Stimulated activated CD8-positive, alpha-beta memory T cell treated with anti-CD3 and anti-CD28 coated beads, Interleukin-7, amount 100 ng/mL, for 4 hours (primary cell): ENCODE measurements at regions not wholly inside any gene's neighbourhood (a gene's known extent, or its start where the extent isn't known, plus 50 kb on each side); places are given as distances from the start of the nearest gene placed in this dataset.

Experiments used
- DNase-seq, 2 donors: peaks; one replicate each; pipeline ENCODE4 v3.0.0-alpha.2; 2020; ENCODE audit warnings: low read depth in 2 of 2

DNA sequence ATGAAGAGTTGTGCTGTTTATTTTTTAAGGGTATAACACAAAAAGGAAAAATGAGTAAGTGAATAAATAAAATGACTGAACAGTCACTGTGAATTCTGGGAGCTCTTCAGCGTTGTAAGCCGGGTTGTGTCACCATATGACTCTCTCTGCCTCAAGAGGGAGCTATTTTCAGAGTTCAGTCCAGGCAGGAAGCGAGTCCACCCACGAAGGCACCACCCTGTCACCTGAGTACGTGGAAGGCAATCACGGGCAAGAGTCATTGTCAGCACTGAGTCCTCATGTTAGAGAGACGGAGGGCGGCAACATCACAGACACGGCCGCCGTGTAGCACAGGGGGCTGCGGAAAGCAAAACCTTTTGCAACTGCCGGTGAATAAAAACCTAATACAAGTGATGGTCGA lies 227.6 kb downstream of the UTP18 start:
- DNase-seq = peak; percentile 2 to 14

DNA sequence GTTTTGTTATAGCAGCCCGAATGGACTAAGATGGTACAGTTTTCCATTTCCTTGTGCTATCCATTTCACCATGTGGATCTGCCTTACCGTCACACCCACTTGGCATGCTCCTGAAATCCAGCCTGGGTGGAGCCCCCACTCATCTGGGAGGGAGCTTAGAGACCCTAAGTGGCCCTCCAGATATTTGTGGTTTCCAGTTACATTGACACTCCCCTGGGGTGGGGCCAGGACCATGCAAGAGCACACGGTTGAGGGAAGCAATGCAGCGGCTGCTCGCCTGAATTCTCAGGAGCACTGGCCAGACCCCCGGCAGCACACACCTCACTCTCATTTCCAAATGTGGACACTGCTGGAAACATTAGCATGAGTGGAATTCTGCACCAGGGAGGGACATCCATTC lies 231.1 kb downstream of the UTP18 start:
- no peak for DNase-seq

DNA sequence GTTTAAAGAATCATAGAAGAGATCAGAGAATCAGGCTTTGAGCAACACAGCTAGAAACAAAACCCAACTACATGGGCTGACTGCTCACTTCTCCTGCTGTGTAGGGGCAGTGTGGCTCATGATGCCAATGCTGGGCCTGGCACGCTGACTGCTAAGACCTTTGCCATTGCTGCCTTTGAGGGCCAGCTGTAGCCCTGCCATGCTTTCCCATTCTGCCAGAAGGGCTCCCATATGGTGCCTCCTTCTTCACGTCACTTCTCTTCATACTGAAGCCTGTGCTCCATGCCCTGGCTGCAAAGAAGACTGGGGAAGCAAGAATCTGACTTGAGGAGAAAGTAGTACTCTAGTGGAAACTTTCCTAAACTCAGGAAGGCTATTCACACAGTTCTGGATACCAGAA lies 232.9 kb downstream of the UTP18 start:
- no peak for DNase-seq

DNA sequence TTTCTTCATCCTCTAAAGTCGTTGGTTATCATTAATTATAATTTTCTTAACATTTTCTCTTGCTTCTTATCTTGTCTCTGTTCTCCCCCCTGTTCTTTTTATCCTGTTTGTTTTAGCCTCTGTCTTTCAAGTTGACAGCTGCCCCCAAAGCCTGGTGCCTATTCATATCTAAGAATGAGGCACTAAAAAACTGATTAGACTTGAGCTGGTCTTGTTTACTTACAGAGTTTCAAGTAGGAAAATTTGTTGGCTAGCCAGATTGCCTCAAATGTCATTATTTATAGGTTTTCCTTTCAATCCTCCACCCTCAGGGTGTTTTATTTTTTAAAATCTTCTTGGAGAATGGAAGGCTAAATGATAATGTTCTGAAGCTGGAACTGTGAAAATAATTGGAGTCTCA lies 236.0 kb downstream of the UTP18 start:
- no peak for DNase-seq

DNA sequence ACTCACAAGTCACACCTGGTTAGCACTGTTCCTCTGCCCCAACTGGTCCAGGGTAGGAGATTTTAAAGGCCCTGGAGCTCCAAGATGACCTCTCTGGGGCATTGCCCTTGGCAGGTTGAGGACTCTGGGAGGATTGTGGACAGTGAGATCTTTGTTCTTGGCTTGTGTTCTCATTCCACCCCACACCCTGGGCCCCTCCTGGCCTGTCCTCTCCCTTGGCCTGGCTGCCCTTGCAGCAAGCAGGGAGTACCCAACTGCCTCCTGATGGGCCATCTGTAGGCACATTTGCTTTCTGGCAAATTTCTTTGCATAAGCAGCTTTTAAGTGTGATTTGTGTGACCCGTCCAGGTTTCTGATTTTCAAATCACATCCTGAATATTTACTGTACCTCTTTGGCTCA lies 239.6 kb downstream of the UTP18 start:
- DNase-seq = no peak

DNA sequence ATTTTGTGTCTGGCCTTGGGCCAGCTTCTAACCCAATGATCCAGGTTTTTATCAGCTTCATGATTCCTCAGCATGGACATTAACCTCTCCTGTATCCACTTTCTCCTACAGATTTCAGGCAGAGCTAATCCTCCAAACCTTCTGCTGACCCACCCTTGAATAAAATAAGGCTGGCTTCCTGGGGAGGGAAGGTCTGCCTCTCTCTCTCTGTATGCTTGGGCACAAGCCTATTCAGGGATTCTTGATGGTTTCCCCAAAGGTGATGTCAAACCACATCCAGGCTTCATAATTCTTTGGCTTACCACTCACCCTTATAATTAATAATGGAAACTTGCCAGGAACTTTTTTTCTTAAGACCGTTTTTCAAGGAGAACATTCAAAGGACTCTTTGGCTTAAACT lies 240.1 kb downstream of the UTP18 start:
- DNase-seq = no peak

DNA sequence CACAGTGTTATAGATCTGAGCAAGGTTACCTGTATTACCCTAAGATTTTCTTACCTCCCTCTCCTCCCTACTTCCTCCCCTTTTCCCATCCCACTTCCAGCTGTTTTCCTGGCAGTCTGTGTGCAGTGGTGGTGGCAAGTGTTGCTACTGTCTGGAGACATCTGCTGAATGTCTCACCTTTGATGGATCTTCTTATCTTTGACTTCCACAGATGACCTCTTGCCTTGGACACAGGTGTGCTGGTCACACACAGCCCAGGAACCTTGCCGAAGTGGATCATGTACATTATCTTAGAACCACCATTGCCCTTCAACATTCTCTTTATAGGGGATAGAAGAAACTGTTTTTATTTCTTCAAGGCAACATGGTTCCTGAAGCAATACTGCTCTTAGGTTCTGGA lies 245.1 kb downstream of the UTP18 start:
- no peak for DNase-seq

DNA sequence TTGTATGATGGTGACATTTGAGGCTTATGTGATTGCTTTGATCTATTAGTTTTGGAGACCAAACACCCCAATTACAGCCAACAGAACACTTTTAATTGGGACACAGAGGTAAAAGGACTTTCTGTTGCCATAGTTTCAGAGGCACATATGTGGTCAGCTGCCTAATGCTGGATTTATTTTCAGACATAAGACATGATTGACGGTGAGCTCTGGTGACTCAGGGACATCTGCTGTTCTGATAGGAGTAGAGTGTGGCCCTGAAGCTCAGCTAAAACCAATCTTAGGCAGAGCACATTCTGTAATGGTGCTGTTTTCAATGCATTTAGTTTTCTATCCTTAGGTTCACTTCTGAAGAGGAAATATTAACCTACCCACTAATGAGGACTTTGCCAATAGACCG lies 247.1 kb downstream of the UTP18 start:
- DNase-seq = no peak

DNA sequence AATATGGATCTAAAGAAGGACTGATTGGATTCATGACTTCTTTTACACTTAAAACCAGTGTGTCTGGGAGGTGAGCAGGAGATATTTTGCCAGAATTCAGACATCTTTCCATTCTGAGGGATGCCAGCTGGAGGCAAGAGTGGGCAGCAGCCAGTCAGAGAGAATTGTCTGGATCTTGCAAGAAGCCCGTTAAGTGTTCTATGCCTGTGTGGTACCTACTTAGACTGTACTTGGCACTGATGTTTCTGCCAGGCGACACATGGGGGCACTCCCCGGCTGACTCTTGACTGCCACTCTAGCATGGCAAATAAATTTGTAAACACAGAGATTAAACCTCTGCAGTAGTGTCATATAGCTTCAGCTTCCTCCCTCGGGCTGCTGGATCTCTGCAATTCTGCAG lies 247.7 kb downstream of the UTP18 start:
- no peak for DNase-seq

DNA sequence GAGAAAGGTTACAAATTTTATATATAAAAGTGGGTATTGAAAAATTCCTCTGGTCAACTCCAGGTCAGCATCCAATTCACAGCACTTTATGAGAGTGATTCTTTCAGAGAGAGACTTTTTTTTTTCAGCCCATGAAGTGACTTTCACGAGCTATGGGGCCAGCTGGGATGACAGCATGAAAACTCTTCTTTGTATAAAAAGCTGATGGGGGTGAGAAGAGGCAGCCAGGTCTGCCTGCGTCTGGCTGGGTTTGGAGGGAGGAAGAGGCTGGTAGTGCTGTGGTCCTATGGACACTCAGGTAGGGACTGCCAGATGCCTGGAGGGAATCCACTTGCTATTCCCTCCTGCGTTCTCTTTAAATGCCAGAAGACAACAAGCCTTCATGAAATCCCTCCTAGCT lies 250.6 kb downstream of the UTP18 start:
- DNase-seq = no peak

DNA sequence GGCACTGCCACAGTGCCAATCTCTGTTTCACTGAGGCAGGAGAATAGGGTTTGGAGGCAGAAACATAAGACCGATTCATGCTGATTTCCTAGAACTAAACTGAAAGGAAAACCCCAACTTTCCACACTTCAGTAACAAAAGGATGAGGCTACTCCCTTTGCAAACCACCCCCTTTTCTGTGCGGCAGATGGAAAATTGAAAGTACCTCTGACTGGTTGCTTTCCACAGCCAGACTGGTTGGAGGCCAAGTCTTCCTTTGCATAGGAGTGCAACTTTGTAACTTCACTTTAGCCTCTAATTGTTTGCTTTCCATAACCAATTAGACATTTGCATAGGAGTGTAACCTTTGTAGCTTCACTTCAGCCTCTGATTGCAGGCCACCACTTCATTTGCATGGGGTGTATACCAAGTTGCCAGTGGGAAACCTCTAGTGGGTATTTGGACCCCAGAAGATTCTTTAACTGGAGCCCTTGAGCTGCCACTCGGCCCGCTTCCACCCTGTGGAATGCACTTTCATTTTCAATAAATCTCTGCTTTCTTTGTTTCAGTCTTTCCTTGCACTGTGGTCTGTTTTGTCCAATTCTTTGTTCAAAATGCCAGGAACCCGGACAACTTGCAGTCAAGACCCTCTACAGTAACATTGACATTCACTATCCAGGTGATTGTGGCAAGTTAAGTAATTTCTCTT lies 252.0 kb downstream of the UTP18 start:
- no peak for DNase-seq

DNA sequence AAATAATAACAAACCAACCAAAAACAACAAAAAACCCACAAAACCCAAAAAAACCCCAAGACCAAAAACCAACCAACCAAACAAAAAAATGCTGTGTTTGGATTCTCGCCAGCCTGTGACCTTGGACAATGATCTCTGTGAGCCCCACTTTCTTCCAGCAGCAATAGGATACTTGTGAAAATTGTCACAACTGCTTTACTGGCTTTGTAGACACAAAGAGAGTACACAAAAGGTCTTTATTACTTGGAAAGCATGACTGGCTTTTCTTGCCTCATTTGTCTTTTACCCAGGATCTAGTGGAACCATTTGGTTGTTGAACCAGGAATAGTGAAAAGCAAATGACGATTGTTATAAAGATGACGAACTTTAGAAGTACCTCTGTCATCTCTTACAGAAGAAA lies 256.6 kb downstream of the UTP18 start:
- no peak for DNase-seq

DNA sequence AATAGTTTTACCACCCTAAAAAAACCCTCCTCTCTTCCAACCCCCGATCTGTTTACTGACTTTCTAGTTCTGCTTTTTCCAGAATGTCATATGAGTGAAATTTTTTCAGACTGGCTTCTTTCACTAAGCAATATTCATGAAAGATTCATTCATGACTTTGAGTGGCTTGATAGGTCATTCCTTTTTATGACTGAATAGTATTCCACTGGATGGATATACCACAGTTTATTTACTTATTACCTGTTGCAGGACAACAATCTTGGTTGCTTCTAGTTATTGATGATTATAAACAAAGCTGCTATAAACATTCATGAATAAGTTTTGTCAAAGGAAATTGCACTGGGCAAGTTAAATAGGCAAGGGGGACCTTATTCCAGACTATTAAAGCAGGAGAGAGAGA lies 264.2 kb downstream of the UTP18 start:
- DNase-seq = no peak

DNA sequence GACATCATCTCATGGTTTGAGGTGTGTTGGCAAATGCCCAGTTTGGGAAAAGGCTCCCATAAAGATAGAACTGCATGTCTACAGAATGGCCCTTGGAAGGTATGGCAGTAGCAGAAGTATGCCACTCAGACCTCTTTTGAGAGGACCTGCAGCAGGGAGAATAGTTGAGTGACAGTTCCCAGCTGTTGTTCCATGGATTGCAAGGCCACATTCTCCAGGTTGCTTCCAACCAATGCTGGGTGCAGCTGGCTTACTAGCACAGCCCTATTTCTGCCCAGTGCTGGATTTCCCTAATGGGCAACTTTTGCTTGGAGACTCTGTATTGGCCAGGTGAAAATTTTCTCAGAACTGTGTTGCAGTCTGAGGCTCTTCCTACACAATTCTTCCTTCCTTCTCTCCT lies 266.2 kb downstream of the UTP18 start:
- DNase-seq = no peak

DNA sequence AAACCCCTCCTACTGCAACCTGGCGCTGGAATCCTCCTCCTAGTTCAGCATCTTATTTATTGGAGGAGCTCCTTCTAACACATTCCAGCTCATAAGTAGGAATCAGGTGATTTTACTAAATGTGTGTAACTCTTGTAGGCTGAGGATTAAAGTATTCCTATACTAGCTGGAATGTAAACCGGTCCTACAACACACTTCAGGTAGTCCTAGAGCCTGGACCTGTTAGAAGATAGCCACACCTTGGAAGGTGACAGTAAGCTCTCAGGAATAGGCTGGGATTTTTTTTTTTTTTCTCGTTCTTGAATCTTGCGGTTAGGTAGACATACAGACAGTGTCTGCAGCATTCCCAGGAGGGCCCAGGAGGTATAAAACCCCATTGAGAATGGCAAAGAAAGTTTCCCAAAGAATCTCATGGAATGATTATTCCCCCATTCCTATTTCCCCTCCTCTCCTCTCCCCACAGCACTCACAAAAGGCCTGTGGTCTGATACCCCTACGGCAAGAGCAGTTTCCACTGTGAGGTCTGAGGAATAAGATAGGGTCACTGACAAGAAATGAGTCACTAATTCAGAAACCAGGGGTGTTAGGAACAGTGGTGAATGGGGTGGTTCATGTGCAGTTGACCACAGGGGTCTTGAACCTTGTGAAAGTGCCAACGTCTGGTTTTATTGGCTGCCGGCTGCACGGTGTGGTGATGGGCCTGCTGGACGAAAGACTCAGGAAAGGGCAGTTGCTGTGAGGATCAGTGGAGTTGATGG lies 267.1 kb downstream of the UTP18 start:
- no peak for DNase-seq

DNA sequence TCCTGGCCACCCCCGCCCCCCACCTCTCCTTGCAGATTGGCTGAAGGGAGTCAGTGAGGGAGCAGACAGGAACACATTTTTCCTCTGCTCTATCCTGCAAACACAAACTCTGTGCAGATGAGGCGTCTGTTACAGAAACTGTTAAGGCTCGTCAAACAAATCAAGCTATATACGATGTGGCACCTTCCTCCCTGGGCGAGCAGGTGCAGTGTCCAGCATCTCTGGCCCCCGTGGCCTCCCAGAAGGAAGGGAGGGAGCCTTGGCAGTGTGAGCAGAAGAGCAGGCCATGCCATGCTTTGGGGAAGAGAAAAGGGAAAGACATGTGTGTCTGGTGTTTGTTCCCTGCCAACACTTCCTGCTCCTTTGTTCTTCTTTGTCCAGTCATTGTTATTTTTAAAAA lies 267.8 kb downstream of the UTP18 start:
- no peak for DNase-seq

DNA sequence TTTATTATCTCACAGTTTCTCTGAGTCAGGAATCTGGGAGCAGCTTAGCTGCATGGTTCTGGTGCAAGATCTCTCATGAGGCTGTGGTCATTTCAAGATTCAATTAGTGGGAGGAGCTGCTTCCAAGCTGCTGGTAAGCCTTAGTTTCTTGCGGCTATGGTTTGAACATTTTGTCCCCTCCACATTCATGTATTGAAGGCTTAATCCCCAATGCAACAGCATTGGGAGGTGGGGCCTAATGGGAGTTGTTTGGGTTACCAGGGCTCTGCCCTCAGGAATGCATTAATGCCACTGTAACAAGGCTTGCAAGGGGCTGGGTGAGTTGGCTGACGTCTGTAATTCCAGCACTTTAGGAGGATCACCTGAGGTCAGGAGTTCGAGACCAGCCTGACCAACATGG lies 272.9 kb downstream of the UTP18 start:
- DNase-seq = no peak

DNA sequence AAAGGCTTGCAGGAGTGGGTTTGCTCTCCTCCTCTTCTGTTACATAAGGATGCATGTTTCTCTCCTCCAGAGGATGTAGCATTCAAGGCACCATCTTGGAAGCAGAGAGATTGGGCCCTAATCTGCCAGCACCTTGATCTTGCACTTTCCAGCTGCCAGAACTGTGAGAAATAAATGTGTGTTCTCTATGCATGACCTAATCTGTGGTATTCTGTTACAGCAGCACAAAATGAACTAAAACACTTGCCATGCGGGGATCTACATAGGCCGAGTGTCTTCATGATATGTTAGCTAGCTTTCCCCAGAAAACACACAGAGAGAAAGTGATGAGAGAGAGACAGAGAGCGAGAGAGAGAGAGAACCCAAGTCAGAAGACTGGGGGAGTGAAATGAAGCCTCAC lies 273.5 kb downstream of the UTP18 start:
- no peak for DNase-seq

DNA sequence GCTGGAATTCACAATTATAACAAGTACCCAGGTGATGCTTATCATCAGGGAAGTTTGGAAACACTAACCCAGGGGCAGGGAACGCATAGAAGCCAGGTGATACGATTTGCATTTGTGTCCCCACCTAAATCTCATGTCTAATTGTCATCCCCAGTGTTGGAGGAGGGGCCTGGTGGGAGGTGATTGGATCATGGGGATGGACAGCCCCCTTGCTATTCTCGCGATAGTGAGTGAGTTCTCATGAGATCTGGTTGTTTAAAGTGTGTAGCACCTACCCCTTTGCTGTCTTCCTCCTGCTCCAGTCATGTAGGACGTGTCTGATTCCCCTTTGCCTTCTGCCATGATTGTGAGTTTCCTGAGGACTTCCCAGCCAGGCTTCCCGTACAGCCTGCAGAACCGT lies 276.3 kb downstream of the UTP18 start:
- no peak for DNase-seq

DNA sequence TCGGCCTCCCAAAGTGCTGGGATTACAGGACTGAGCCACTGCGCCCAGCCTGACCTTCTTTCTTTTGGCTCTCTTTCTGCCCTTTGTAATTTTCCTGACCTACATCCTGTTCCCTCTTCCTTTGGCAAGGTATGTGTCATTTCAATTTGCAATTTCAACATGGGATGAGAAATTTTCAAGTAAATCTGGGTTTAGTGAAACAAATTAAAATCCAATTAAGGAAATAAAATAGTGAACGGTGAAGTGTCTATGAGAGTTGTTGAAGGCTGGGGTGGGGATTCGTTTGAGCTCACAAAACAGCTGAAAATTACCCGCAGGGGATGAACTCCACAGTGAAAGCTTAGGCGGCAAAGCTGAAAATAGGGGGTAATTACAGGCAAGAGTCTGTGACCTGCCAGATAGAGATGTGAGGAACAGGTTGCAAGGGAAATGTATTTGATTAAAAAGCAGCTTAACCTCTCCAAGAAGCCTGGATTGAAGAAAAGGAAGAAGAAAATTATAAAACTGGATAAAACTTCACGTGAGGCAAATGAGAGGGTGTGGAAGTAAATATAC lies 277.7 kb downstream of the UTP18 start:
- DNase-seq = no peak

DNA sequence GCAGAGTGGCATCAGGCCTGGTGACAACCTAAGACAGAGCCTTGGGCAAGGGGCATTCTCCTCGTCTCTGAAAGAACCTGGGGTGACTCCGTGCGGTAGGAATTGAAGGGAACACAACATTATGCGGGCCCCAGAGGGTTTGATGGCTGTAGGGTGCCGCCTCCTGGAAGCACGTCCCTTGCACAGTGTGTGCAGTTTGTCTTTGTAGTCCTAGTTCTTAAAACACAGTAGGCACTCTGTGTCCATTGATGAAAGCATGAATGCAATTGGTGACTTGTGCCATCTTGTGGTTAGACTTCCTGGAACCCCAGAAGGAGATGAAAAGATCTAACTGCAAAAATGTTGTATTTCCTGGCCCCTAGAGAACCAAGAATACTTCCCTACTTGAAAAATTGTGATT lies 279.8 kb downstream of the UTP18 start:
- DNase-seq = no peak

DNA sequence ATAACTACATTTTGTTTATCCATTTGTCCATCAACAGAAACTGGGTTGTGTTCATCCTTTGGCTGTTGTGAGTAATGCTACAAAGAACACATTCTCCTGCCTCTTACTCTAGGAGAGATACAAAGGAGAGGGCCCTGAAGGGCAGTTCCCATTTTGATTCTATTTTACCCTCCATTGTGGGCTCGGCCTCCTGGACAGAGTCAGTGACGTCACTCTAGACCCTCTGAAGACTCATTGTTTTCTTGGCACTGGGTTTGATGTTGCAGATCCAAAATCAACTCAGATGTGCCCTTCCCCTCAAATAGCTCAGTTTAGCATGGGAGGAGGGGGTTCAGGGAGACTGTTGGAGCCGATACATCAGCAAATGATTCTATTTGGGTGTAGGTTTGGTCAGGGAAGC lies 280.9 kb downstream of the UTP18 start:
- no peak for DNase-seq

DNA sequence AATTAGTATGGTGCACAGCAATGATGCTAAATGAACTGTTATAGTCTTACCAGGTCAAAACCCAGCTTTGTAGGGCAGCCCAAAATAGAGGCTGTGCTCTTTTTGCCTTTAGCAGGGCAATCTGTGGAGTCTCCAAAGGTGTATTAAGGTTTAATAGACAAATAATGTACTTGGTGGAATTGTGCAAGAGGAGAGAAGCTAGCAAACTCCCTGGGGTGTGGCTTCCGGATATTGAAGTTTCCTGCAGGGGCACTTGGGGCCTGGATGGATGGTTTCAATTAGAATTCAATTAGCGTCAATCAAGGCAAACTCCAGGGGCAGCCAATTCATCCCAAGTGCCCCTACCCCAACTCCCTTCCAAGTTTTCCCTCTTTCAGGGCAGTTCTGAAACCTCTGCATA lies 285.8 kb downstream of the UTP18 start:
- DNase-seq = no peak

DNA sequence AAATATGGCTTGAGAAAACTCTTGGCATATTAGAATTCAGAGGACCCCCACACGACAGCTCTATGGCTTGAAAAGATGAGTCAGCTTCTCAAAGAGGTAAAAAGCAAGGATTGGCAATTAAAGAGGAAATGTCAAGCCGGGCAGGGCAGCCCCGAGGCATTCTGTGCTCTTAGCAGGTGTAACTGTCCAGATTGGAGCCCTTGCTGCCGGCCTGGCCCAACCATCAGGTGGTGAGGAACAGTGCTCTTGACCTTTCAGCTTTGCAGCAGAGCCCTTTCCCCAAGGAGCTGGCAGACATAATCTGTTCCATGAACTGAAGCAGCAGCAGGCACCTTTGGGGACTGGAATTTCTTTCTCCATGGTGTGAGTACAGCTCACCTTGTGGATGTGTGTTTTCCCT lies 287.8 kb downstream of the UTP18 start:
- DNase-seq = no peak
